Amniotic epithelial cell (primary cell): ENCODE measurements at regions not wholly inside any gene's neighbourhood (a gene's known extent, or its start where the extent isn't known, plus 50 kb on each side); places are given as distances from the start of the nearest gene placed in this dataset.
"Not testable (repeated sequence)": the region's sequence is repeated elsewhere in the genome, so short reads cannot be mapped to it uniquely, and the experiment has no call there.

Experiments
- DNase-seq: peaks from one replicate; pipeline ENCODE4 v3.0.0-alpha.2; 2010; ENCODE audit warnings: low read depth

GRCh38 chr10:28896791-28897409 is 219.6 kb downstream of the BAMBI start:
- DNase-seq: not testable (repeated sequence)

GRCh38 chr10:28897617-28898464 is 220.5 kb downstream of the BAMBI start:
- no peak for DNase-seq

- no peak for DNase-seq
Measured at GRCh38 chr10:28902215-28902614, 224.9 kb downstream of the BAMBI start.

- no peak for DNase-seq
Measured at GRCh38 chr10:28903063-28903462, 225.7 kb downstream of the BAMBI start.

- no peak for DNase-seq
Measured at GRCh38 chr10:28903736-28904135, 226.4 kb downstream of the BAMBI start.

GRCh38 chr10:28905371-28905770 is 228.1 kb downstream of the BAMBI start:
- DNase-seq: no peak

GRCh38 chr10:28906011-28906411 is 228.7 kb downstream of the BAMBI start:
- no peak for DNase-seq

GRCh38 chr10:28906415-28906814 is 229.1 kb downstream of the BAMBI start:
- no peak for DNase-seq

- DNase-seq: peak; percentile 42
Measured at GRCh38 chr10:28906934-28907333, 229.6 kb downstream of the BAMBI start.

- DNase-seq: no peak
Measured at GRCh38 chr10:28909875-28910274, 232.6 kb downstream of the BAMBI start.

GRCh38 chr10:28910956-28911355 is 233.6 kb downstream of the BAMBI start:
- DNase-seq: no peak

GRCh38 chr10:28911511-28911910 is 234.2 kb downstream of the BAMBI start:
- not testable (repeated sequence) for DNase-seq

- DNase-seq: no peak
Measured at GRCh38 chr10:28912017-28912783, 234.9 kb downstream of the BAMBI start.

GRCh38 chr10:28913436-28914237 is 236.3 kb downstream of the BAMBI start:
- DNase-seq: no peak

- no peak for DNase-seq
Measured at GRCh38 chr10:28914701-28915100, 237.4 kb downstream of the BAMBI start.

- no peak for DNase-seq
Measured at GRCh38 chr10:28915989-28916588, 238.8 kb downstream of the BAMBI start.

GRCh38 chr10:28920091-28920490 is 242.8 kb downstream of the BAMBI start:
- no peak for DNase-seq

GRCh38 chr10:28922127-28922526 is 244.8 kb downstream of the BAMBI start:
- peak; percentile 58 for DNase-seq

- no peak for DNase-seq
Measured at GRCh38 chr10:28922861-28923260, 245.5 kb downstream of the BAMBI start.

- DNase-seq: no peak
Measured at GRCh38 chr10:28924717-28925116, 247.4 kb downstream of the BAMBI start.

GRCh38 chr10:28925121-28925663 is 247.9 kb downstream of the BAMBI start:
- no peak for DNase-seq
